Neutrophil (primary cell): ENCODE measurements at regions not wholly inside any gene's neighbourhood (a gene's known extent, or its start where the extent isn't known, plus 50 kb on each side); places are given as distances from the start of the nearest gene placed in this dataset.

Experiments used
- H3K27ac ChIP-seq: fragments of 200-600 bp; sonication (generic); 2 replicates; pipeline ENCODE4 v1.5.1; 2016; ENCODE audit warnings: mild to moderate bottlenecking, moderate library complexity
- H3K27me3 ChIP-seq: fragments of 200-600 bp; sonication (generic); 2 replicates; pipeline ENCODE4 v1.6.0; 2016; ENCODE audit warnings: mild to moderate bottlenecking
- H3K36me3 ChIP-seq: fragments of 200-600 bp; sonication (generic); 2 replicates; pipeline ENCODE4 v1.5.1; 2017
- H3K4me1 ChIP-seq, 2 experiments: fragments of 200-600 bp in 1 of 2; sonication (generic) in 1 of 2; 1 replicate in 1 of 2; 2 replicates in 1 of 2; pipeline versions ENCODE4 v1.5.1 to v1.6.1; 2013 to 2016; ENCODE audit warnings: low read depth in 1 of 2, low read length in 1 of 2, mild to moderate bottlenecking in 1 of 2, moderate library complexity in 1 of 2; ENCODE audit not compliant: control insufficient read depth in 1 of 2, insufficient read depth in 1 of 2
- H3K4me3 ChIP-seq, 2 experiments: fragments of 200-600 bp in 1 of 2; sonication (generic) in 1 of 2; 1 replicate in 1 of 2; 2 replicates in 1 of 2; pipeline ENCODE4 v1.5.1; 2013 to 2016; ENCODE audit warnings: low read depth in 1 of 2, low read length in 1 of 2, mild to moderate bottlenecking in 1 of 2, moderate library complexity in 1 of 2
- H3K9me3 ChIP-seq: fragments of 200-600 bp; sonication (generic); 2 replicates; pipeline ENCODE4 v1.5.1; 2016
- TF ChIP-seq, protein P1 (sequence below): fragments of 200-600 bp; sonication (generic); IDR thresholded peaks from 2 replicates; pipeline ENCODE4 v1.5.1; 2016; ENCODE audit warnings: antibody characterized with exemption

DNA sequence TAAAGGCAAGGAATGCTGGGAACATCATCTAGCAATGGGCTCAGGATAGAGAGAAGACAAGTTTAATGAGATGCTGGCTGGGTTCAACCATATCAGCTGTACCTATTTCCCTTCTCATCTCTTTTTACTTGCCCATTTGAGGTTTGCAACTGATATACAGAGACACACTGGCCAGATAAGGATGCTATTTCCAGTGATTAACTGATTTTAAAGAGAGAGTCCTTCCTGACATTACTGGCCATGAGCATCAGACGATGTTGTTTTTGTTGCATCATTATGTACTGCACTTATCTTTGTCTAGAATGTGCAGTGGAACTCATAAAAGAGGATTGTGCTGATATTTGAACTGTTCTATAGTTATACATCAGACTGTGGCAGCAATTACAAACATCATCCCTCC is 252.7 kb downstream of the BTBD3 start:
- TF ChIP-seq, protein P1, sequence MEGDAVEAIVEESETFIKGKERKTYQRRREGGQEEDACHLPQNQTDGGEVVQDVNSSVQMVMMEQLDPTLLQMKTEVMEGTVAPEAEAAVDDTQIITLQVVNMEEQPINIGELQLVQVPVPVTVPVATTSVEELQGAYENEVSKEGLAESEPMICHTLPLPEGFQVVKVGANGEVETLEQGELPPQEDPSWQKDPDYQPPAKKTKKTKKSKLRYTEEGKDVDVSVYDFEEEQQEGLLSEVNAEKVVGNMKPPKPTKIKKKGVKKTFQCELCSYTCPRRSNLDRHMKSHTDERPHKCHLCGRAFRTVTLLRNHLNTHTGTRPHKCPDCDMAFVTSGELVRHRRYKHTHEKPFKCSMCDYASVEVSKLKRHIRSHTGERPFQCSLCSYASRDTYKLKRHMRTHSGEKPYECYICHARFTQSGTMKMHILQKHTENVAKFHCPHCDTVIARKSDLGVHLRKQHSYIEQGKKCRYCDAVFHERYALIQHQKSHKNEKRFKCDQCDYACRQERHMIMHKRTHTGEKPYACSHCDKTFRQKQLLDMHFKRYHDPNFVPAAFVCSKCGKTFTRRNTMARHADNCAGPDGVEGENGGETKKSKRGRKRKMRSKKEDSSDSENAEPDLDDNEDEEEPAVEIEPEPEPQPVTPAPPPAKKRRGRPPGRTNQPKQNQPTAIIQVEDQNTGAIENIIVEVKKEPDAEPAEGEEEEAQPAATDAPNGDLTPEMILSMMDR: no peak
- H3K27me3 ChIP-seq: no peaks in the 10 kb centered on the region
- H3K36me3 ChIP-seq: no peaks in the 10 kb centered on the region
- no peaks in the 10 kb centered on the region for H3K9me3 ChIP-seq
- no peak overlapping the region for H3K27ac ChIP-seq
- no peak overlapping the region for H3K4me3 ChIP-seq
- H3K4me1 ChIP-seq: no peaks in the 10 kb centered on the region

DNA sequence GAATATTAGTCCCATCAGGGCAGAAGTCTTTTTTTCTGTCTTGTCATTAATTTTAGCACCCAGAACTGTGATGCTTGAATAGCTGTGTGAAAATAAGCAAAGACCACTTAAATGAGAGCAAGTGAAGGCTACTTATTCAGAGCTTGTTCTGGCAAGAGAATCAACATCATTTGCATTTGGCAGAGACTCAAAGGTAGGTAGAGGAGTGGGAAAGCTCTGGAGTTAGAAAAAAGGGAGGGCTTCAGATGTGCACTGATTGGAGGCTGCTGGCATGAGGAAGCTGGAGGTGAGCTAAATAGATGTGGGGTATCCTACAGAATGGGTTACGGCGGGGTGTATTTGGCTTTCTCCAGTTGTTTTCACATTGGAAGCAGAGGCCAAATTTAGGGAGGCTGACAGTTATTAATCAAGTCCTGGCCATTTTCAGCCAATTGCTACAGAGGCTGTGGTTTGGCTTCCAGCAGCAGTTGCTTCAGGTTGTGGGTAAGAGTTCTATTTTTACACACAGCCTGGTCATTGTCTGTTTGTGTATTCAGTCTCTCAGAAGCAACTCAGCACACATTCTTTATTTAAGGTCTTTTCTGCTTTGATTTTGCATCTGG is 254.3 kb downstream of the BTBD3 start:
- Histone ChIP-seq H3K4me3 (no peak overlapping the region), H3K27me3 (no peaks in the 10 kb centered on the region), H3K9me3 (no peaks in the 10 kb centered on the region), H3K36me3 (no peaks in the 10 kb centered on the region), H3K27ac (no peak overlapping the region), H3K4me1 (no peaks in the 10 kb centered on the region)
- TF ChIP-seq, protein P1: no peak

DNA sequence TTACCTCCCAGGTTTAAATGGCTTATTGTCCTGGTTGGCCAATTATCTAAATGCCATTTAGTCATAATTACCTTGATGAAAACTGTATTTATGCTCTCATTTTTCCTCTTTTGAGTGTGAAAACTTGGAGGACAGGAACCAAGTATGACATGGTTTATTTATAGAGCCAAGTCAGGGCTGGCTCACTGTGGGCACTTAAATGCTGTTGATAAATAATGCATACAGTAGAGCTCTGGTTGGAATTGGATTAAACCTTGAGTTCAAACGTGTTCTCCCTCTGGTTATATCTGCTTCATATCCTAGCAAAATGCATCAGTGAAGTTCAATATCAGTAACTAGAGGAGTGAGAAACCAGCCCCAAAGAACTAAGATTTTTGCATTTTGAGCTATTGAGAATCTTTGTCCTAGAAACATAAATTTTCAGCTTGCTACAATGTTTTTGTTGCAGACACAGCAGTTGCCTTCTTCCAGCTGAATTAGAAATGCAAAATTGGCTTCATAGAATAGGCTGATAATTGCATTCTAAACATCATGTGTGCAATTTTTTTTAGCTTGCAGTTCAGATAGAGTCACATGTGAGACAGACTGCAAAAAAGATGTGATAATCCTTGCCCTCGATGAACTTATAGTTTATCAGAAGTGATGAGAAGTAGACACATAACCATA is 255.8 kb downstream of the BTBD3 start:
- Histone ChIP-seq H3K4me3 (no peak overlapping the region), H3K36me3 (no peaks in the 10 kb centered on the region), H3K4me1 (no peaks in the 10 kb centered on the region), H3K27me3 (no peaks in the 10 kb centered on the region), H3K9me3 (no peaks in the 10 kb centered on the region), H3K27ac (no peak overlapping the region)
- TF ChIP-seq, protein P1: no peak

DNA sequence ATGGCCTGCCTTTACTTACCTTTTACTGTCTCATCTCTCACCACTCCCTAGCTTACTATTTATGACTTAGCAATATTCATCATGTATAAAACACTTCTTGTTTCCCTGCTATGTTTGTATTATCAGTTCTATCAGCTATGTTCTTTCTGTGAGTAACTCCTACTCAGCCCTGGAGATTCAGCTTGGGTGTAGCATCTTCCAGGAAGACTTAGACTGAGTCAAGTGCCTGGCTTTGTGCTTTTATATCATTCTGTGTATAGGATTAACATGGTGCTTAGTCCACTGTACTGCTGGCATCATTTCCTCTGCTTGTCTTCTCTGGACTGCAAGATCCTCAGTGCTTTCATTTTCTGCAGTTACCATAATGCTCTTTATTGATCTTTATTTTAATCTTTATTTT is 257.8 kb downstream of the BTBD3 start:
- TF ChIP-seq, protein P1: no peak
- no peaks in the 10 kb centered on the region for H3K4me1 ChIP-seq

DNA sequence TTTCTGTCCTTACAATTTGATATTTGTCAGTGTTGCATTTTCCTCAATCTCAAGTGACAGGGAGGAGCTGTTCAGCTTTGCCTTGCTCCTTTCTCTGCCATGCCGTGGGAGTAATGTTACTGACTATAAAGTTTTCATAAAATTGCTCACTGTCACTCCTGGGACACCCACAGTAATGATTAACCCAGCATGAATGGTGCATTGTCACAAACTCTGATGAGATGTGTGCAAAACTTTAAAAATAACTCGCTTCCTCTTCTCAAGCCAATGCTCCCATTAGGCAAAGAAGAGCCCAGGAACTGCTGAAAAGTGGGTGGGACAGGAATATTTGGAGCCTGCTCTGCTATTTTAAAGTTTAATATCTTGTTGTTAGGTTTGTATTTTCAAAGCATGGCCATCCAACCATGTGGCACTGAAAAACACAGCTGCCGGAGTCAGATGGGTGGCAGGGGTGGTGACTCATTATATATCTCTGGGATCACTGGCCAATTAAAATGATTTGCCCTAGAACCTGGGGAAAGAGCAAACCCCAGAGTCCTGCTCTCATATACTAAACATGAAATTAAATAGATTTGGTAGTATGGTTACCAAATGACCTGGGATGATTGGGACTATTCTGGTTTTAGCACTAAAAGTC is 260.1 kb downstream of the BTBD3 start:
- Histone ChIP-seq H3K9me3 (no peaks in the 10 kb centered on the region), H3K27ac (no peak overlapping the region), H3K4me1 (no peaks in the 10 kb centered on the region), H3K36me3 (no peaks in the 10 kb centered on the region), H3K27me3 (no peaks in the 10 kb centered on the region), H3K4me3 (no peak overlapping the region)
- TF ChIP-seq, protein P1: no peak

More for the DNA sequence above, 257.8 kb downstream of the BTBD3 start:
- no peaks in the 10 kb centered on the region for H3K36me3 ChIP-seq
- no peaks in the 10 kb centered on the region for H3K27me3 ChIP-seq
- no peak overlapping the region for H3K4me3 ChIP-seq
- no peak overlapping the region for H3K27ac ChIP-seq
- no peaks in the 10 kb centered on the region for H3K9me3 ChIP-seq
